ENCODE measurements at regions not wholly inside any gene's neighbourhood (a gene's known extent, or its start where the extent isn't known, plus 50 kb on each side); places are given as distances from the start of the nearest gene placed in this dataset.

DNA sequence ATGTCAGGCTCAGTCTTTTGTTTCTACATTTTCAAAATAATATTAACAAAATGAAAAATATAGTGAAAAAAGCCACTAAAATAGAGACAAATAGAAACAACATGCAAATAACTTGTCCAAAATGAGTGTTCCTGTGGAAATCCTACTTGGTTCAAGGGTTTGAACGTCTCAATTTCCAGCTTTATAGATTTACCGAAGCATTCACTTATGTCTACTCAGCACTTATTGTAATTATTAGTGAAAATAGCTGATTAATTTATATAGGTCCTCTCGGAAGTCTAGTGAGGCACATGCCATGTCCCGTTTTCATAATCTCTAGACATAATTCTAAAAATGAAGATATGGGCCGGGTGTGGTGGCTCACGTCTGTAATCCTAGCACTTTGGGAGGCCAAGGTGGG, 99.9 kb upstream of the NFIB start:
- no peak for DNase-seq
- TF ChIP-seq, protein P1, sequence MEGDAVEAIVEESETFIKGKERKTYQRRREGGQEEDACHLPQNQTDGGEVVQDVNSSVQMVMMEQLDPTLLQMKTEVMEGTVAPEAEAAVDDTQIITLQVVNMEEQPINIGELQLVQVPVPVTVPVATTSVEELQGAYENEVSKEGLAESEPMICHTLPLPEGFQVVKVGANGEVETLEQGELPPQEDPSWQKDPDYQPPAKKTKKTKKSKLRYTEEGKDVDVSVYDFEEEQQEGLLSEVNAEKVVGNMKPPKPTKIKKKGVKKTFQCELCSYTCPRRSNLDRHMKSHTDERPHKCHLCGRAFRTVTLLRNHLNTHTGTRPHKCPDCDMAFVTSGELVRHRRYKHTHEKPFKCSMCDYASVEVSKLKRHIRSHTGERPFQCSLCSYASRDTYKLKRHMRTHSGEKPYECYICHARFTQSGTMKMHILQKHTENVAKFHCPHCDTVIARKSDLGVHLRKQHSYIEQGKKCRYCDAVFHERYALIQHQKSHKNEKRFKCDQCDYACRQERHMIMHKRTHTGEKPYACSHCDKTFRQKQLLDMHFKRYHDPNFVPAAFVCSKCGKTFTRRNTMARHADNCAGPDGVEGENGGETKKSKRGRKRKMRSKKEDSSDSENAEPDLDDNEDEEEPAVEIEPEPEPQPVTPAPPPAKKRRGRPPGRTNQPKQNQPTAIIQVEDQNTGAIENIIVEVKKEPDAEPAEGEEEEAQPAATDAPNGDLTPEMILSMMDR (IDR thresholded peaks at IDR 0.05) = no peak
- no peak for TF ChIP-seq POLR2A (IDR thresholded peaks at IDR 0.05)
- Histone ChIP-seq H3K36me3 (replicated peaks in 1 of 2) (no peaks in the 10 kb centered on the region), H3K27me3 (no peaks in the 10 kb centered on the region), H3K27ac (no peak overlapping the region), H3K4me3 (no peak overlapping the region), H3K9me3 (replicated peaks in 1 of 3) (no peaks in the 10 kb centered on the region), H3K4me1 (replicated peaks in 1 of 2) (no peaks in the 10 kb centered on the region)
- 78 to 88% (median 84%) methylated on average over 6 of the region's 6 CpGs for WGBS, 4 donors
- intact Hi-C loops (cut with DNase I) = no loop called here

DNA sequence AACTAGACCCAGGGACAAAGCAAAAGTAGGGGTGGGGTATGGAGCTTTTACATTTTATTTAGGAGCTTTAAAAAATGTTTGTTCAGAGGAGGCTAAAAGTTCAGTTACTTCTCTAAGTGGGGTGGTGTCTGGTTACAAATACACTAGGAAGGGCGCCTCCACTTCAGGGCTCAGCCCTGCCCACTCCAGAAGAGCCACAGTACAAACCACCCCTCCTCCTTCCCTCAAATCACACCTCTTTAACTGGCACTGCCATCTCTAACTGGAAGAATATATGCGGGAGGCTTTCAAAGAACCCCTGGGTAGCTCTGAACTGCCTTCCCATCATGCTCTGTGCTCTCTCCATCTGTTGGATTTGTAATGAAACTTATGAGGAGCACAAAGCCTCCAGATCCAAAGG, 98.8 kb upstream of the NFIB start:
- intact Hi-C loops (cut with DNase I) = no loop called here
- no peak for DNase-seq
- H3K36me3 ChIP-seq (replicated peaks in 1 of 2) = no peaks in the 10 kb centered on the region
- no peak overlapping the region for H3K4me3 ChIP-seq
- 76 to 88% (median 82%) methylated on average over 2 of the region's 2 CpGs for WGBS, 4 donors
- no peaks in the 10 kb centered on the region for H3K4me1 ChIP-seq (replicated peaks in 1 of 2)
- no peaks in the 10 kb centered on the region for H3K27me3 ChIP-seq
- TF ChIP-seq, protein P1 (IDR thresholded peaks at IDR 0.05) = no peak
- TF ChIP-seq POLR2A (IDR thresholded peaks at IDR 0.05) = no peak
- no peak overlapping the region for H3K27ac ChIP-seq
- H3K9me3 ChIP-seq (replicated peaks in 1 of 3) = no peaks in the 10 kb centered on the region

DNA sequence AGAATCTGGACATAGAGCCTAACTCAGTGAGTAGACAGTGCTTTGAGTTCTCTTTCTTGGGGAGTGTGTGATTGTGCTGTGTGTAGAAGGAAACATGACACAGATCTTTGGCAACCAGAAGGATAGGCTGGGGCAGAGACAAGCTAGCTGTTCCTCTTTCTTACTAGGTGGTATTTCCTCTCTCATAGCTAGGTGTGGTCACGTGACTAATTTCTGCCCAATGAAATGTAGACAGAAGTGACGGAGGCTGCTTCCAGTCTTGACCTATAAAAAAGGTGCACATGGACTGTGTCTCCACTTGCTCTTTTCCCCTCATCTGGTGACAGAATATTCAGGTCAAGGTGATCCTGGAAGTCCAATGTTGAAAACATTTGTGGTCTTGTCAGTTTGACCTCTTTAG, 92.5 kb upstream of the NFIB start:
- H3K4me1 ChIP-seq (replicated peaks in 1 of 2) = no peaks in the 10 kb centered on the region
- no peaks in the 10 kb centered on the region for H3K27me3 ChIP-seq
- DNase-seq = no peak
- H3K4me3 ChIP-seq = no peak overlapping the region
- 80 to 95% (median 90%) methylated on average over 2 of the region's 2 CpGs for WGBS, 4 donors
- no peaks in the 10 kb centered on the region for H3K9me3 ChIP-seq (replicated peaks in 1 of 3)
- H3K27ac ChIP-seq = no peak overlapping the region
- TF ChIP-seq, protein P1 (IDR thresholded peaks at IDR 0.05) = no peak
- TF ChIP-seq POLR2A (IDR thresholded peaks at IDR 0.05) = no peak
- no peaks in the 10 kb centered on the region for H3K36me3 ChIP-seq (replicated peaks in 1 of 2)
- intact Hi-C loops (cut with DNase I) = no loop called here

DNA sequence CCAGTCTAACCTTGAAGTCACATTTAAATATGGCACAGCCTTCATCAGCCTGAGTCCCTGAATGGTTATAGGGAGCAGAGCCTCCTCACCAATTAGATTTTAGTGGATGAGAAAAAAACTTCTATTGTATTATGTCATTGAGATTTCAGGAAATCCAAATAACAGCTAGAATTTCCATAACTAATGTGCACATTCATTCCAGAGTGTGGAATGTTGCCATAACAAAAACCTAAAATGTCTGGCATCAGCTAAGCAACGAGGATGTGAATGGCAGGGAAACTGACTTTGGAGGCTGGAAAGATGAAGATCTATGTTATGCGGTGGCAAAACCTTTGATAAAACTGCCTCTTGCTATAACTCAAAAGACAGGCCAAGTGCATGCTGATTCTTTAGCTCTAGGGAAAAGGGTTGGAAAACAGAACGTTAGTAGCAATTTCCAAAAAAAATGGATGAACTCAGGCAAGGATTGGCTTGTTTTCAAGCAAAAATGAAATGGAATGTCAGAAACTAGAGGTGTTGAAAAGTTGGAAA, 91.3 kb upstream of the NFIB start:
- H3K4me3 ChIP-seq = no peak overlapping the region
- no peak for DNase-seq
- WGBS, 4 donors = 68 to 80% (median 76%) methylated on average over 3 of the region's 3 CpGs
- no peaks in the 10 kb centered on the region for H3K27me3 ChIP-seq
- no peaks in the 10 kb centered on the region for H3K9me3 ChIP-seq (replicated peaks in 1 of 3)
- no peak overlapping the region for H3K27ac ChIP-seq
- intact Hi-C loops (cut with DNase I) = no loop called here
- no peaks in the 10 kb centered on the region for H3K4me1 ChIP-seq (replicated peaks in 1 of 2)
- TF ChIP-seq POLR2A (IDR thresholded peaks at IDR 0.05) = no peak
- TF ChIP-seq, protein P1 (IDR thresholded peaks at IDR 0.05) = no peak
- no peaks in the 10 kb centered on the region for H3K36me3 ChIP-seq (replicated peaks in 1 of 2)

All from adrenal gland (tissue), 9 donors.